Neural cell (in vitro differentiated cells): ENCODE measurements at regions not wholly inside any gene's neighbourhood (a gene's known extent, or its start where the extent isn't known, plus 50 kb on each side); places are given as distances from the start of the nearest gene placed in this dataset.

Experiments
- H2AFZ ChIP-seq: fragments of 200-600, 300-800 bp; sonication (generic), shearing (Covaris generic); 2 replicates; pipeline ENCODE4 v1.6.0; 2014; ENCODE audit warnings: low read depth, mild to moderate bottlenecking, antibody characterized with exemption, low read length, moderate library complexity
- H3F3A ChIP-seq: fragments of 200-600 bp; shearing (Covaris generic); 2 replicates; pipeline ENCODE4 v1.6.1; 2016; ENCODE audit warnings: mild to moderate bottlenecking, moderate library complexity, mixed read lengths, antibody characterized with exemption, low read length; ENCODE audit not compliant: insufficient read depth, poor library complexity, severe bottlenecking
- H3K27ac ChIP-seq: fragments of 200-600, 300-800 bp; sonication (generic), shearing (Covaris generic); 2 replicates; pipeline ENCODE4 v1.5.1; 2014; ENCODE audit warnings: mild to moderate bottlenecking, low read length, moderate library complexity
- H3K27me3 ChIP-seq: fragments of 300-800, 200-600 bp; sonication (generic), shearing (Covaris generic); 2 replicates; pipeline ENCODE4 v1.6.0; 2014; ENCODE audit warnings: mild to moderate bottlenecking, low read depth, low read length, moderate library complexity; ENCODE audit not compliant: insufficient read depth
- H3K36me3 ChIP-seq: fragments of 300-800, 200-600 bp; sonication (generic), shearing (Covaris generic); 2 replicates; pipeline ENCODE4 v1.5.1; 2014; ENCODE audit warnings: mild to moderate bottlenecking, antibody characterized with exemption, low read length, moderate library complexity; ENCODE audit not compliant: insufficient read depth
- H3K4me2 ChIP-seq: fragments of 300-800, 200-600 bp; sonication (generic), shearing (Covaris generic); 2 replicates; pipeline ENCODE4 v1.6.0; 2014; ENCODE audit warnings: mild to moderate bottlenecking, low read length
- H3K4me3 ChIP-seq: fragments of 300-800, 200-600 bp; sonication (generic), shearing (Covaris generic); 2 replicates; pipeline ENCODE4 v1.5.1; 2014; ENCODE audit warnings: mild to moderate bottlenecking, low read length, moderate library complexity
- H3K79me2 ChIP-seq: fragments of 200-600 bp; shearing (Covaris generic); replicated peaks from 2 replicates; pipeline ENCODE4 v1.6.0; 2014; ENCODE audit warnings: mild to moderate bottlenecking, low read length, moderate library complexity; ENCODE audit not compliant: insufficient read depth
- H3K9ac ChIP-seq: fragments of 300-800, 200-600 bp; sonication (generic), shearing (Covaris generic); 2 replicates; pipeline ENCODE4 v1.6.1; 2016; ENCODE audit warnings: mild to moderate bottlenecking, low read length, mixed read lengths
- H3K9me2 ChIP-seq: fragments of 200-600 bp; shearing (Covaris generic); 2 replicates; pipeline ENCODE4 v1.6.1; 2016; ENCODE audit warnings: mild to moderate bottlenecking, low read length, mixed read lengths; ENCODE audit not compliant: insufficient read depth
- H3K9me3 ChIP-seq: fragments of 200-600, 300-800 bp; sonication (generic), shearing (Covaris generic); 2 replicates; pipeline ENCODE4 v1.6.1; 2016; ENCODE audit warnings: mild to moderate bottlenecking, mixed run types, low read length, moderate library complexity, mixed read lengths
- H4K20me1 ChIP-seq: fragments of 200-600 bp; shearing (Covaris generic); 2 replicates; pipeline ENCODE4 v1.6.1; 2016; ENCODE audit warnings: mild to moderate bottlenecking, mixed run types; ENCODE audit not compliant: insufficient read depth
- EP300 ChIP-seq: fragments of 450-650 bp; conservative IDR thresholded peaks from 2 replicates; pipeline ENCODE4 v1.6.1; 2014; ENCODE audit warnings: antibody characterized with exemption, mild to moderate bottlenecking, moderate library complexity; ENCODE audit not compliant: poor library complexity, severe bottlenecking
- EZH2 ChIP-seq: fragments of 200-600, 300-800 bp; shearing (Covaris generic), sonication (generic); IDR thresholded peaks from 2 replicates; pipeline ENCODE4 v1.6.1; 2014; ENCODE audit warnings: antibody characterized with exemption, low read length, borderline replicate concordance, mild to moderate bottlenecking; ENCODE audit not compliant: insufficient read depth, poor library complexity, severe bottlenecking
- MXI1 ChIP-seq: fragments of 450-650 bp; conservative IDR thresholded peaks from 2 replicates; pipeline ENCODE4 v1.6.1; 2014; ENCODE audit warnings: antibody characterized with exemption, mild to moderate bottlenecking; ENCODE audit not compliant: poor library complexity, severe bottlenecking
- POLR2AphosphoS5 ChIP-seq: IDR thresholded peaks from 2 replicates; pipeline ENCODE4 v1.6.1; 2012
- RAD21 ChIP-seq: fragments of 450-650 bp; conservative IDR thresholded peaks from 2 replicates; pipeline ENCODE4 v1.6.1; 2014; ENCODE audit warnings: antibody characterized with exemption, mild to moderate bottlenecking, moderate library complexity
- SMC3 ChIP-seq: fragments of 450-650 bp; conservative IDR thresholded peaks from 2 replicates; pipeline ENCODE4 v1.6.1; 2014; ENCODE audit warnings: antibody characterized with exemption, mild to moderate bottlenecking, moderate library complexity; ENCODE audit not compliant: poor library complexity
- TAF1 ChIP-seq: IDR thresholded peaks from 2 replicates; pipeline ENCODE4 v1.6.1; 2012; ENCODE audit warnings: low read depth
- TF ChIP-seq, protein P1 (sequence below): IDR thresholded peaks from 2 replicates; pipeline ENCODE4 v1.6.1; 2012; ENCODE audit warnings: borderline replicate concordance
- TF ChIP-seq, protein P2 (sequence below): fragments of 450-650 bp; IDR thresholded peaks from 2 replicates; pipeline ENCODE4 v1.5.1; 2014; ENCODE audit warnings: antibody characterized with exemption, mild to moderate bottlenecking, moderate library complexity; ENCODE audit not compliant: poor library complexity, severe bottlenecking

DNA sequence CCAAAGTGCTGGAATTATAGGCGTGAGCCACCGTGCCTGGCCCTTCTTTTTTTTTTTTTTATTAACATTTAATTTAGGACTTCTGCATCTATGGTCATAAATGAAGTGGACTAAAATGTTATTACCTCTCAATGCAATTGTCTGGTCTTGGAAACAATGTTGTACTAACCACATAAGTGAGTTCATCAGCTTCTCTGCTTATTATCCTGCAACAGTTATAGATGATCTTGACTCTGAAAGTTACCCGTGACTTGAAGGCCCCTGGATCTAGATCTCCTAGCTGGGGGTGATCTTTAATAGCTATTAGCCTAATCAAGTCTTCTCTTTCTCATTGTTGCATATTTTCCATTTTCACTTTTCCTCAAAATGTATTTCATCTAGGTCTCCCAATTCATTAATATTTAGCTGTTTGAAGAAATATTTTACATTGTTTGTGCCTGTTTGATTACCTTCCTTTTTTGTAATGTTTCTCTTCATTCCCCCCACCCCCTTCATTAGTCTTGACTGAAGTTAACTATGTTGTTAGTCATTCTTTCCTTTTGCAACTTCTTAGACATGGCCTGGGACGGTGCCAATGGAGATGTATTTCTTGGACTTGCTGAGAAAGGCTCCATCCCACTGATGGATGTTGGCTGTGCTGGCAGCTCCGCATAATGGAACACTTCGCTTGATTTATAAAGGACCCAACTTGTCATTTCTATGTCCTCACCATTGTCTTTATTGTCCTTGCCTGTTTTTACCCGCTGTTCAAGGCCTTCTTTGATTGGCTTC is 141.6 kb upstream of the RIOK3 start:
- H3K4me2 ChIP-seq, result no peak overlapping the region
- H3K27me3 ChIP-seq, result no peaks in the 10 kb centered on the region
- no peak overlapping the region for H3K27ac ChIP-seq
- TF ChIP-seq POLR2AphosphoS5 (no peak), EZH2 (no peak), RAD21 (no peak), SMC3 (no peak), EP300 (no peak), MXI1 (no peak), TAF1 (no peak)
- TF ChIP-seq, protein P1, sequence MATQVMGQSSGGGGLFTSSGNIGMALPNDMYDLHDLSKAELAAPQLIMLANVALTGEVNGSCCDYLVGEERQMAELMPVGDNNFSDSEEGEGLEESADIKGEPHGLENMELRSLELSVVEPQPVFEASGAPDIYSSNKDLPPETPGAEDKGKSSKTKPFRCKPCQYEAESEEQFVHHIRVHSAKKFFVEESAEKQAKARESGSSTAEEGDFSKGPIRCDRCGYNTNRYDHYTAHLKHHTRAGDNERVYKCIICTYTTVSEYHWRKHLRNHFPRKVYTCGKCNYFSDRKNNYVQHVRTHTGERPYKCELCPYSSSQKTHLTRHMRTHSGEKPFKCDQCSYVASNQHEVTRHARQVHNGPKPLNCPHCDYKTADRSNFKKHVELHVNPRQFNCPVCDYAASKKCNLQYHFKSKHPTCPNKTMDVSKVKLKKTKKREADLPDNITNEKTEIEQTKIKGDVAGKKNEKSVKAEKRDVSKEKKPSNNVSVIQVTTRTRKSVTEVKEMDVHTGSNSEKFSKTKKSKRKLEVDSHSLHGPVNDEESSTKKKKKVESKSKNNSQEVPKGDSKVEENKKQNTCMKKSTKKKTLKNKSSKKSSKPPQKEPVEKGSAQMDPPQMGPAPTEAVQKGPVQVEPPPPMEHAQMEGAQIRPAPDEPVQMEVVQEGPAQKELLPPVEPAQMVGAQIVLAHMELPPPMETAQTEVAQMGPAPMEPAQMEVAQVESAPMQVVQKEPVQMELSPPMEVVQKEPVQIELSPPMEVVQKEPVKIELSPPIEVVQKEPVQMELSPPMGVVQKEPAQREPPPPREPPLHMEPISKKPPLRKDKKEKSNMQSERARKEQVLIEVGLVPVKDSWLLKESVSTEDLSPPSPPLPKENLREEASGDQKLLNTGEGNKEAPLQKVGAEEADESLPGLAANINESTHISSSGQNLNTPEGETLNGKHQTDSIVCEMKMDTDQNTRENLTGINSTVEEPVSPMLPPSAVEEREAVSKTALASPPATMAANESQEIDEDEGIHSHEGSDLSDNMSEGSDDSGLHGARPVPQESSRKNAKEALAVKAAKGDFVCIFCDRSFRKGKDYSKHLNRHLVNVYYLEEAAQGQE, result no peak
- TF ChIP-seq, protein P2, sequence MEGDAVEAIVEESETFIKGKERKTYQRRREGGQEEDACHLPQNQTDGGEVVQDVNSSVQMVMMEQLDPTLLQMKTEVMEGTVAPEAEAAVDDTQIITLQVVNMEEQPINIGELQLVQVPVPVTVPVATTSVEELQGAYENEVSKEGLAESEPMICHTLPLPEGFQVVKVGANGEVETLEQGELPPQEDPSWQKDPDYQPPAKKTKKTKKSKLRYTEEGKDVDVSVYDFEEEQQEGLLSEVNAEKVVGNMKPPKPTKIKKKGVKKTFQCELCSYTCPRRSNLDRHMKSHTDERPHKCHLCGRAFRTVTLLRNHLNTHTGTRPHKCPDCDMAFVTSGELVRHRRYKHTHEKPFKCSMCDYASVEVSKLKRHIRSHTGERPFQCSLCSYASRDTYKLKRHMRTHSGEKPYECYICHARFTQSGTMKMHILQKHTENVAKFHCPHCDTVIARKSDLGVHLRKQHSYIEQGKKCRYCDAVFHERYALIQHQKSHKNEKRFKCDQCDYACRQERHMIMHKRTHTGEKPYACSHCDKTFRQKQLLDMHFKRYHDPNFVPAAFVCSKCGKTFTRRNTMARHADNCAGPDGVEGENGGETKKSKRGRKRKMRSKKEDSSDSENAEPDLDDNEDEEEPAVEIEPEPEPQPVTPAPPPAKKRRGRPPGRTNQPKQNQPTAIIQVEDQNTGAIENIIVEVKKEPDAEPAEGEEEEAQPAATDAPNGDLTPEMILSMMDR, result no peak
- H3K79me2 ChIP-seq, result no peaks in the 10 kb centered on the region
- H3K4me3 ChIP-seq, result no peak overlapping the region
- H3K9ac ChIP-seq, result no peak overlapping the region
- no peaks in the 10 kb centered on the region for H3F3A ChIP-seq
- H3K36me3 ChIP-seq, result no peaks in the 10 kb centered on the region
- no peak overlapping the region for H2AFZ ChIP-seq
- H3K9me3 ChIP-seq, result no peaks in the 10 kb centered on the region
- H3K9me2 ChIP-seq, result no peaks in the 10 kb centered on the region
- no peaks in the 10 kb centered on the region for H4K20me1 ChIP-seq

DNA sequence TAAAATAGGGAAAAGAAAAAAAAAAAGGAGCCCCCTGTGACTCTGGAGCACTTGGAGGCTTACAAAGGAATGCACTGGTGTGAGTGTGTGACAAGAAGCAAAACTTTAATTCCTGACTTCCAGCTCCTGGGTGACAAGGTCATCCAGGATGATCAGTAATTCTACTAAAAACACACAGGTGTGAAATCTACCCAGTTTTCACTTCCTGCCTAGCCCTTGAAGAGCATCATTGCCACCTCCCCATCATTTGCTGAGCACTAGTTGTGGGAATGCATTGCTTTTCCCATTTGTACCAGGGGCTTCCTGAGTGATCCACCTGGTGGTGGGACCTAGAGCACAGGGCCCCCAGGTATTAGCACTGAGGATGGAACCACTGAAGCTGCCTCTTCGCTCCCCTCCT is 139.7 kb upstream of the RIOK3 start:
- Histone ChIP-seq H3K9me3 (no peaks in the 10 kb centered on the region), H3K79me2 (no peaks in the 10 kb centered on the region), H3K27ac (no peak overlapping the region), H3K4me3 (no peak overlapping the region), H3K4me2 (no peak overlapping the region), H3K9me2 (no peaks in the 10 kb centered on the region), H3K27me3 (no peaks in the 10 kb centered on the region), H3K9ac (no peak overlapping the region), H3F3A (no peaks in the 10 kb centered on the region), H4K20me1 (no peaks in the 10 kb centered on the region), H3K36me3 (no peaks in the 10 kb centered on the region), H2AFZ (no peak overlapping the region)
- TF ChIP-seq, protein P1, result no peak
- TF ChIP-seq RAD21, result no peak
- TF ChIP-seq EZH2, result no peak
- no peak for TF ChIP-seq EP300
- no peak for TF ChIP-seq TAF1
- TF ChIP-seq, protein P2, result no peak
- TF ChIP-seq MXI1, result no peak
- TF ChIP-seq POLR2AphosphoS5, result no peak
- no peak for TF ChIP-seq SMC3
